ENCODE measurements at regions not wholly inside any gene's neighbourhood (a gene's known extent, or its start where the extent isn't known, plus 50 kb on each side); places are given as distances from the start of the nearest gene placed in this dataset.

- no peak overlapping the region for H2BK5ac ChIP-seq (ENCODE audit: low read depth, low read length)
- peaks cover 1% of the 10 kb centered on the region; the same call in 1 of the 2 replicates for H3K23me2 ChIP-seq (ENCODE audit: low read depth, low read length)
- no peaks in the 10 kb centered on the region for H3K79me1 ChIP-seq (ENCODE audit: low read depth, low read length)
- 34% methylated on average over 6 of the region's 6 CpGs; no CpG with 5 or more reads in 1 of the 2 experiments for WGBS, 2 experiments (ENCODE audit: extremely low coverage in 1 of 2, insufficient coverage in 1 of 2, insufficient read length in 1 of 2, insufficient replicate concordance in 2 of 2, low coverage in 1 of 2, low lambda C conversion rate in 2 of 2, missing lambda C conversion rate in 1 of 2)
- no peak overlapping the region for H4K8ac ChIP-seq (ENCODE audit: extremely low read depth, insufficient read depth, low read length)
- H3K27ac ChIP-seq (ENCODE audit: low read depth, low read length): no peak overlapping the region
- no peaks in the 10 kb centered on the region; a peak in 1 of 7 replicates for H3K27me3 ChIP-seq (replicated peaks in 1 of 4; ENCODE audit: control insufficient read depth in 3 of 4, extremely low read depth in 1 of 4, insufficient read depth in 3 of 4, low read length in 3 of 4)
- H3K4me2 ChIP-seq (ENCODE audit: insufficient read depth in 1 of 2, low read depth in 2 of 2, low read length in 2 of 2): peak overlapping the region in 1 of 2 experiments; percentile 28; a peak in 1 of 4 replicates
- no peak overlapping the region for H2AFZ ChIP-seq (ENCODE audit: low read length)
- no peak overlapping the region for H3K56ac ChIP-seq (replicated peaks; ENCODE audit: insufficient read length, low read depth, low read length)
- no peak overlapping the region for H2AK5ac ChIP-seq (ENCODE audit: low read depth, low read length)
- no peaks in the 10 kb centered on the region for H3K79me2 ChIP-seq (ENCODE audit: control insufficient read depth in 1 of 2, insufficient read depth in 2 of 2, low read length in 2 of 2)
- no peak for DNase-seq (ENCODE audit: low read depth in 1 of 2, low spot score in 2 of 2)
- no peak overlapping the region for H3K18ac ChIP-seq (ENCODE audit: extremely low read depth, low read length)
- H2BK15ac ChIP-seq (ENCODE audit: low read length): no peak overlapping the region
- no peak overlapping the region for H3K23ac ChIP-seq (ENCODE audit: insufficient read length)
- H4K20me1 ChIP-seq (replicated peaks in 1 of 2; ENCODE audit: control insufficient read depth in 1 of 2, insufficient read depth in 2 of 2, low read length in 2 of 2): no peaks in the 10 kb centered on the region
- ChIA-PET CTCF (ENCODE audit: partially characterized antibody) (no interaction called here), POLR2A (ENCODE audit: partially characterized antibody) (no interaction called here)
- H2BK12ac ChIP-seq (ENCODE audit: low read depth, low read length): no peak overlapping the region
- H2BK120ac ChIP-seq (replicated peaks; ENCODE audit: low read depth, low read length): no peak overlapping the region
- no peaks in the 10 kb centered on the region for H3K9me3 ChIP-seq (ENCODE audit: insufficient read depth in 2 of 2, low read depth in 1 of 2, low read length in 1 of 2)
- no peak overlapping the region for H3K14ac ChIP-seq (ENCODE audit: insufficient read length)
- H3K4me3 ChIP-seq (ENCODE audit: extremely low read depth in 1 of 4, insufficient read depth in 2 of 4, low read depth in 3 of 4, low read length in 4 of 4): no peak overlapping the region
- TF ChIP-seq TCF12 (IDR thresholded peaks at IDR 0.05; ENCODE audit: low read depth, low read length): no peak
- TF ChIP-seq RBBP5 (IDR thresholded peaks at IDR 0.05; ENCODE audit: borderline replicate concordance, low read depth, low read length): no peak
- no peak for TF ChIP-seq CHD2 (IDR thresholded peaks at IDR 0.05; ENCODE audit: low read length)
- TF ChIP-seq SRF (IDR thresholded peaks at IDR 0.05; ENCODE audit: low read depth, low read length): no peak
- TF ChIP-seq FOSL1 (IDR thresholded peaks at IDR 0.05; ENCODE audit: insufficient read depth, low read depth, low read length): no peak
- H3K4me1 ChIP-seq (replicated peaks in 1 of 4; ENCODE audit: control insufficient read depth in 3 of 4, insufficient read depth in 4 of 4, low read length in 3 of 4): peaks cover 0 to 9% (median 1%) of the 10 kb centered on the region in 4 experiments; a peak in 1 of 7 replicates
- FAIRE-seq: no peak
- no peak overlapping the region for H4K5ac ChIP-seq (ENCODE audit: insufficient read length, low read depth, low read length)
- H4K91ac ChIP-seq (replicated peaks; ENCODE audit: insufficient read length, low read length): no peak overlapping the region
- no peak overlapping the region for H2BK20ac ChIP-seq (ENCODE audit: low read length)
- no peak overlapping the region for H3K4ac ChIP-seq (replicated peaks; ENCODE audit: insufficient read length, low read depth, low read length)
- H3K9ac ChIP-seq (replicated peaks in 1 of 4; ENCODE audit: extremely low read depth in 1 of 4, low read depth in 3 of 4, low read length in 3 of 4): no peak overlapping the region
- no peaks in the 10 kb centered on the region for H3K36me3 ChIP-seq (ENCODE audit: control insufficient read depth in 2 of 4, insufficient read depth in 4 of 4, low read length in 3 of 4)
Observed at GRCh38 chr16:51024703-51025102, 126.4 kb downstream of the SALL1 start.
